Fibroblast of lung (primary cell): ENCODE measurements at regions not wholly inside any gene's neighbourhood (a gene's known extent, or its start where the extent isn't known, plus 50 kb on each side); places are given as distances from the start of the nearest gene placed in this dataset.
"Not testable (repeated sequence)": the region's sequence is repeated elsewhere in the genome, so short reads cannot be mapped to it uniquely, and the experiment has no call there.

ENCODE experiments used
- EZH2 ChIP-seq: IDR thresholded peaks from 2 replicates; pipeline ENCODE4 v1.5.1; 2012; ENCODE audit warnings: low read length, control low read depth, mild to moderate bottlenecking; ENCODE audit errors: missing control alignments
- TF ChIP-seq, protein P1 (sequence below), 2 donors: IDR thresholded peaks in 1 of 2; conservative IDR thresholded peaks in 1 of 2; 1 replicate in 1 of 2; 2 replicates in 1 of 2; pipeline ENCODE4 v1.5.1; 2011 to 2012; ENCODE audit warnings: low read length in 2 of 2, control low read depth in 1 of 2, inconsistent platforms in 1 of 2, low read depth in 1 of 2, mild to moderate bottlenecking in 1 of 2

DNA sequence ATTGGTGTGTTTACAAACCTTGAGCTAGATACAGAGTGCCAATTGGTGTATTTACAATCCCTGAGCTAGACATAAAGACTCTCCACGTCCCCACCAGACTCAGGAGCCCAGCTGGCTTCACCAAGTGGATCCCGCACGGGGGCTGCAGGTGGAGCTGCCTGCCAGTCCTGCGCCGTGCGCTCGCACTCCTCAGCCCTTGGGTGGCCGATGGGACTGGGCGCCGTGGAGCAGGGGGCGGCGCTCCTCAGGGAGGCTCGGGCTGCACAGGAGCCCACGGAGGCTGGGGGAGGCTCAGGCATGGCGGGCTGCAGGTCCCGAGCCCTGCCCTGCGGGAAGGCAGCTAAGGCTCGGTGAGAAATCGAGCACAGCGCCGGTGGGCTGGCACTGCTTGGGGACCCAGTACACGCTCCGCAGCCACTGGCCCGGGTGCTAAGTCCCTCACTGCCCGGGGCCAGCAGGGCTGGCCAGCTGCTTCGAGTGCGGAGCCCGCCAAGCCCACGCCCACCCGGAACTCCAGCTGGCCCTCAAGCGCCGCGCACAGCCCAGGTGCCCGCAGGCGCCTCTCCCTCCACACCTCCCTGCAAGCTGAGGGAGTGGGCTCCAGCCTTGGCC, 245.0 kb downstream of the PLA2G4A start:
- TF ChIP-seq, protein P1, sequence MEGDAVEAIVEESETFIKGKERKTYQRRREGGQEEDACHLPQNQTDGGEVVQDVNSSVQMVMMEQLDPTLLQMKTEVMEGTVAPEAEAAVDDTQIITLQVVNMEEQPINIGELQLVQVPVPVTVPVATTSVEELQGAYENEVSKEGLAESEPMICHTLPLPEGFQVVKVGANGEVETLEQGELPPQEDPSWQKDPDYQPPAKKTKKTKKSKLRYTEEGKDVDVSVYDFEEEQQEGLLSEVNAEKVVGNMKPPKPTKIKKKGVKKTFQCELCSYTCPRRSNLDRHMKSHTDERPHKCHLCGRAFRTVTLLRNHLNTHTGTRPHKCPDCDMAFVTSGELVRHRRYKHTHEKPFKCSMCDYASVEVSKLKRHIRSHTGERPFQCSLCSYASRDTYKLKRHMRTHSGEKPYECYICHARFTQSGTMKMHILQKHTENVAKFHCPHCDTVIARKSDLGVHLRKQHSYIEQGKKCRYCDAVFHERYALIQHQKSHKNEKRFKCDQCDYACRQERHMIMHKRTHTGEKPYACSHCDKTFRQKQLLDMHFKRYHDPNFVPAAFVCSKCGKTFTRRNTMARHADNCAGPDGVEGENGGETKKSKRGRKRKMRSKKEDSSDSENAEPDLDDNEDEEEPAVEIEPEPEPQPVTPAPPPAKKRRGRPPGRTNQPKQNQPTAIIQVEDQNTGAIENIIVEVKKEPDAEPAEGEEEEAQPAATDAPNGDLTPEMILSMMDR (conservative IDR thresholded peaks at IDR 0.05 in 1 of 2, IDR thresholded peaks at IDR 0.05 in 1 of 2; ENCODE audit: low read depth in 1 of 2, low read length in 2 of 2): not testable (repeated sequence)
- TF ChIP-seq EZH2: not testable (repeated sequence)
